ENCODE measurements at regions not wholly inside any gene's neighbourhood (a gene's known extent, or its start where the extent isn't known, plus 50 kb on each side); places are given as distances from the start of the nearest gene placed in this dataset.

DNA sequence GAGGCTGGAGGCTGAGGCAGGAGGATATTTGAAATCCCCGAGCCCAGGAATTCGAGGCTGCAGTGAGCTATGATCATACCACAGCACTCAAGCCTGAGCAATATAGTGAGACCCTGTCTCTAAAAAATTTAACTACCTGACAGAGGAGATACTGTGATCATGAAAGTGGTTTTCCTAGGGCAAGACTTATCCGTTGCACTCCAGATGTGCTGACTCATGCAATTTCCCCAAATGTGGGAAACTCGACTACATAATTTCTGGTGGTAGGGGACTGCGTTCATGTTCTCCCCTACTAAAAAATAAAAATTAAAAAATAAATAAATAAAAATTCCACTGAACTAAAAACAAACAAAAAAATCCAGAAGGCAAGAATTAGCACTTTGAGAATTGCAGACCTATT is 271.7 kb downstream of the SHQ1 start:
- TF ChIP-seq, protein P1, sequence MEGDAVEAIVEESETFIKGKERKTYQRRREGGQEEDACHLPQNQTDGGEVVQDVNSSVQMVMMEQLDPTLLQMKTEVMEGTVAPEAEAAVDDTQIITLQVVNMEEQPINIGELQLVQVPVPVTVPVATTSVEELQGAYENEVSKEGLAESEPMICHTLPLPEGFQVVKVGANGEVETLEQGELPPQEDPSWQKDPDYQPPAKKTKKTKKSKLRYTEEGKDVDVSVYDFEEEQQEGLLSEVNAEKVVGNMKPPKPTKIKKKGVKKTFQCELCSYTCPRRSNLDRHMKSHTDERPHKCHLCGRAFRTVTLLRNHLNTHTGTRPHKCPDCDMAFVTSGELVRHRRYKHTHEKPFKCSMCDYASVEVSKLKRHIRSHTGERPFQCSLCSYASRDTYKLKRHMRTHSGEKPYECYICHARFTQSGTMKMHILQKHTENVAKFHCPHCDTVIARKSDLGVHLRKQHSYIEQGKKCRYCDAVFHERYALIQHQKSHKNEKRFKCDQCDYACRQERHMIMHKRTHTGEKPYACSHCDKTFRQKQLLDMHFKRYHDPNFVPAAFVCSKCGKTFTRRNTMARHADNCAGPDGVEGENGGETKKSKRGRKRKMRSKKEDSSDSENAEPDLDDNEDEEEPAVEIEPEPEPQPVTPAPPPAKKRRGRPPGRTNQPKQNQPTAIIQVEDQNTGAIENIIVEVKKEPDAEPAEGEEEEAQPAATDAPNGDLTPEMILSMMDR (conservative IDR thresholded peaks at IDR 0.05; ENCODE audit: low read depth, low read length), result no peak
- TF ChIP-seq EZH2 (IDR thresholded peaks at IDR 0.05; ENCODE audit: borderline replicate concordance, low read depth, low read length, poor library complexity, severe bottlenecking), result no peak
